SK-N-SH (cell line): ENCODE measurements at regions not wholly inside any gene's neighbourhood (a gene's known extent, or its start where the extent isn't known, plus 50 kb on each side); places are given as distances from the start of the nearest gene placed in this dataset.

Source experiments
- CTCF ChIA-PET: fragments of 300-600, 350-600 bp; formaldehyde crosslinking; extraction: SDS; loops from one replicate; lab custom pipeline; 2021; lab: Yijun Ruan, JAX
- POLR2A ChIA-PET: fragments of 350-600 bp; sonication (Branson Sonifier 250); formaldehyde crosslinking; extraction: SDS; loops from one replicate; lab custom pipeline; 2020; ENCODE audit warnings: antibody characterized with exemption, inconsistent platforms; lab: Yijun Ruan, JAX
- DNase-seq: peaks from one replicate; pipeline ENCODE4 v3.0.0; 2012
- H2AFZ ChIP-seq: fragments of 200-600 bp; sonication (generic); 2 replicates; pipeline ENCODE4 v1.8.1; 2016; ENCODE audit warnings: antibody characterized with exemption, mild to moderate bottlenecking, low read depth
- H3F3A ChIP-seq: fragments of 200-600 bp; sonication (generic); replicated peaks from 2 replicates; pipeline ENCODE3; 2016; ENCODE audit warnings: antibody characterized with exemption, mild to moderate bottlenecking; ENCODE audit not compliant: insufficient read depth
- H3K27ac ChIP-seq, 2 experiments: fragments of 200-500 bp in 1 of 2; fragments of 200-600 bp in 1 of 2; sonication (Bioruptor generic) in 1 of 2; sonication (generic), shearing (Covaris generic) in 1 of 2; 2 replicates each; pipeline versions ENCODE4 v1.5.1 to v1.6.1; 2014 to 2016; ENCODE audit warnings: low read depth in 2 of 2, inconsistent platforms in 1 of 2, low read length in 1 of 2, mild to moderate bottlenecking in 1 of 2, mixed read lengths in 1 of 2
- H3K27me3 ChIP-seq: fragments of 200-600 bp; sonication (generic), shearing (Covaris generic); 2 replicates; pipeline ENCODE4 v1.6.1; 2016; ENCODE audit warnings: mixed run types; ENCODE audit not compliant: insufficient read depth
- H3K36me3 ChIP-seq, 2 experiments: fragments of 200-500 bp in 1 of 2; fragments of 200-600 bp in 1 of 2; sonication (Bioruptor generic) in 1 of 2; sonication (generic) in 1 of 2; replicated peaks in 1 of 2; 2 replicates each; pipeline versions ENCODE3 to v1.5.1; 2014 to 2016; ENCODE audit warnings: low read length in 1 of 2, mild to moderate bottlenecking in 1 of 2; ENCODE audit not compliant: insufficient read depth in 2 of 2, control insufficient read depth in 1 of 2
- H3K4me1 ChIP-seq, 2 experiments: fragments of 200-500 bp in 1 of 2; fragments of 200-600 bp in 1 of 2; sonication (Bioruptor generic) in 1 of 2; sonication (generic), shearing (Covaris generic) in 1 of 2; 2 replicates each; pipeline versions ENCODE4 v1.5.1 to v1.6.1; 2014 to 2016; ENCODE audit warnings: low read depth in 1 of 2, low read length in 1 of 2, mixed run types in 1 of 2; ENCODE audit not compliant: insufficient read depth in 2 of 2, control insufficient read depth in 1 of 2
- H3K4me2 ChIP-seq: fragments of 200-600 bp; sonication (generic), shearing (Covaris generic); 2 replicates; pipeline ENCODE4 v1.6.1; 2017; ENCODE audit warnings: mixed run types
- H3K4me3 ChIP-seq, 2 experiments: fragments of 200-500 bp in 1 of 2; fragments of 200-600 bp in 1 of 2; sonication (Bioruptor generic) in 1 of 2; sonication (generic), shearing (Covaris generic) in 1 of 2; 2 replicates each; pipeline versions ENCODE4 v1.5.1 to v1.8.1; 2014 to 2016; ENCODE audit warnings: low read depth in 2 of 2, inconsistent platforms in 1 of 2, low read length in 1 of 2, mild to moderate bottlenecking in 1 of 2, mixed read lengths in 1 of 2, moderate library complexity in 1 of 2
- H3K79me2 ChIP-seq: fragments of 200-600 bp; sonication (generic); 2 replicates; pipeline ENCODE4 v1.8.1; 2017; ENCODE audit warnings: mild to moderate bottlenecking; ENCODE audit not compliant: insufficient read depth
- H3K9ac ChIP-seq: fragments of 200-600 bp; sonication (generic); 2 replicates; pipeline ENCODE4 v1.6.1; 2017; ENCODE audit warnings: mixed run types
- H3K9me2 ChIP-seq: fragments of 200-600 bp; sonication (generic); 2 replicates; pipeline ENCODE4 v1.6.1; 2017; ENCODE audit warnings: mixed run types
- H3K9me3 ChIP-seq: fragments of 200-600 bp; sonication (generic); 2 replicates; pipeline ENCODE4 v1.6.1; 2017; ENCODE audit warnings: mixed run types, mild to moderate bottlenecking, moderate library complexity
- H4K20me1 ChIP-seq: fragments of 200-600 bp; sonication (generic); 2 replicates; pipeline ENCODE4 v1.6.1; 2017; ENCODE audit warnings: mild to moderate bottlenecking, mixed run types; ENCODE audit not compliant: insufficient read depth
- CTCF ChIP-seq: fragments of 200-600 bp; sonication (generic); IDR thresholded peaks from 2 replicates; pipeline ENCODE4 v1.6.1; 2017; ENCODE audit warnings: antibody characterized with exemption, mild to moderate bottlenecking, moderate library complexity
- ELF1 ChIP-seq: IDR thresholded peaks from 2 replicates; pipeline ENCODE4 v1.4.0; 2012
- EP300 ChIP-seq, 2 experiments: IDR thresholded peaks; 2 replicates each; pipeline versions ENCODE4 v1.4.0 to v1.6.1; 2012; ENCODE audit warnings: borderline replicate concordance in 1 of 2, low read depth in 1 of 2, low read length in 1 of 2
- FOSL2 ChIP-seq: IDR thresholded peaks from 2 replicates; pipeline ENCODE4 v1.4.0; 2012; ENCODE audit warnings: low read depth, mild to moderate bottlenecking, moderate library complexity, borderline replicate concordance
- FOXM1 ChIP-seq: IDR thresholded peaks from 2 replicates; pipeline ENCODE4 v1.4.0; 2012; ENCODE audit warnings: low read depth, mild to moderate bottlenecking
- GATA2 ChIP-seq: sonication (generic); formaldehyde crosslinking; IDR thresholded peaks from 2 replicates; pipeline ENCODE4 v1.5.0; 2020; ENCODE audit warnings: mild to moderate bottlenecking, missing genetic modification reagents
- IRF3 ChIP-seq: fragments of 150-350 bp; IDR thresholded peaks from 2 replicates; pipeline ENCODE4 v1.6.1; 2016; ENCODE audit warnings: mild to moderate bottlenecking, low read depth, low read length
- JUND ChIP-seq: IDR thresholded peaks from 2 replicates; pipeline ENCODE4 v1.4.0; 2012
- MXI1 ChIP-seq: IDR thresholded peaks from 2 replicates; pipeline ENCODE4 v1.6.1; 2012; ENCODE audit warnings: mild to moderate bottlenecking, low read depth, low read length, improper control_type of control experiment
- NRF1 ChIP-seq: IDR thresholded peaks from 2 replicates; pipeline ENCODE4 v1.6.1; 2012; ENCODE audit warnings: low read depth, mild to moderate bottlenecking, low read length
- PBX3 ChIP-seq: IDR thresholded peaks from 2 replicates; pipeline ENCODE4; 2012
- POLR2AphosphoS5 ChIP-seq: IDR thresholded peaks from 2 replicates; pipeline ENCODE4 v1.6.1; 2012; ENCODE audit warnings: low read depth, low read length
- RAD21 ChIP-seq: IDR thresholded peaks from 2 replicates; pipeline ENCODE4 v1.6.1; 2012; ENCODE audit warnings: mild to moderate bottlenecking, low read length
- RCOR1 ChIP-seq: fragments of 150-350 bp; IDR thresholded peaks from 2 replicates; pipeline ENCODE4 v1.6.1; 2017; ENCODE audit warnings: antibody characterized with exemption, low read length
- REST ChIP-seq: IDR thresholded peaks from 2 replicates; pipeline ENCODE4 v1.6.1; 2012; ENCODE audit warnings: mild to moderate bottlenecking, low read depth, low read length, moderate library complexity
- TAF1 ChIP-seq: IDR thresholded peaks from 2 replicates; pipeline ENCODE4 v1.6.1; 2012; ENCODE audit warnings: low read depth, mild to moderate bottlenecking, low read length, moderate library complexity, borderline replicate concordance
- TCF12 ChIP-seq: IDR thresholded peaks from 2 replicates; pipeline ENCODE4 v1.4.0; 2012
- USF1 ChIP-seq: IDR thresholded peaks from 2 replicates; pipeline ENCODE4 v1.4.0; 2012; ENCODE audit warnings: low read depth, borderline replicate concordance
- YY1 ChIP-seq: IDR thresholded peaks from 2 replicates; pipeline ENCODE4 v1.4.0; 2012; ENCODE audit warnings: low read depth, mild to moderate bottlenecking
- WGBS: methylation state at CpG from one replicate; pipeline ENCODE4 v1.1.6; 2017; ENCODE audit warnings: low lambda C conversion rate; 5-methylcytosine and 5-hydroxymethylcytosine counted together

- Histone ChIP-seq H3K27ac (no peak overlapping the region), H3K4me1 (no peaks in the 10 kb centered on the region), H3K9me3 (no peaks in the 10 kb centered on the region), H2AFZ (no peak overlapping the region), H3K79me2 (no peaks in the 10 kb centered on the region), H3F3A (no peaks in the 10 kb centered on the region), H3K9me2 (no peaks in the 10 kb centered on the region), H3K36me3 (no peaks in the 10 kb centered on the region), H4K20me1 (no peaks in the 10 kb centered on the region), H3K4me3 (no peak overlapping the region), H3K4me2 (no peak overlapping the region), H3K9ac (no peak overlapping the region), H3K27me3 (no peaks in the 10 kb centered on the region)
- 31% methylated on average over 3 of the region's 3 CpGs for WGBS
- no peak for TF ChIP-seq YY1
- no peak for TF ChIP-seq GATA2
- no peak for TF ChIP-seq NRF1
- TF ChIP-seq ELF1, result no peak
- TF ChIP-seq EP300 (IDR thresholded peaks at IDR 0.05; ENCODE audit: borderline replicate concordance in 1 of 2, low read depth in 1 of 2, low read length in 1 of 2), result no peak
- TF ChIP-seq TCF12, result no peak
- no peak for TF ChIP-seq REST
- no peak for TF ChIP-seq RAD21
- no peak for TF ChIP-seq FOSL2
- TF ChIP-seq CTCF, result no peak
- TF ChIP-seq PBX3, result no peak
- TF ChIP-seq TAF1, result no peak
- TF ChIP-seq RCOR1, result no peak
- no peak for TF ChIP-seq MXI1
- TF ChIP-seq POLR2AphosphoS5, result no peak
- TF ChIP-seq IRF3, result no peak
- no peak for TF ChIP-seq JUND
- no peak for TF ChIP-seq FOXM1
- no peak for TF ChIP-seq USF1
- no peak for DNase-seq
- POLR2A ChIA-PET, result no interaction called here
- CTCF ChIA-PET, result no interaction called here
These were observed 196.5 kb upstream of the THUMPD2 start for GRCh38 chr2:39975476-39976020.
